H1 (cell line): ENCODE measurements at regions not wholly inside any gene's neighbourhood (a gene's known extent, or its start where the extent isn't known, plus 50 kb on each side); places are given as distances from the start of the nearest gene placed in this dataset.

Source experiments
- CTCF ChIA-PET: fragments of 300-600 bp; sonication (Branson Sonifier 250); formaldehyde crosslinking; loops from one replicate; lab custom pipeline; 2021; ENCODE audit not compliant: partially characterized antibody; lab: Charles Lee
- POLR2A ChIA-PET: fragments of 300-600 bp; sonication (Branson Sonifier 250); formaldehyde crosslinking; loops from one replicate; lab custom pipeline; 2021; ENCODE audit warnings: inconsistent platforms; ENCODE audit not compliant: partially characterized antibody; lab: Charles Lee
- DNase-seq, 2 experiments: peaks; one replicate each; pipeline versions ENCODE4 v3.0.0 to v3.0.0-alpha.2; 2010 to 2022; ENCODE audit warnings: low spot score in 2 of 2, low read depth in 1 of 2, mixed read lengths in 1 of 2
- FAIRE-seq: peaks from 2 replicates; lab custom pipeline; 2011; peaks lifted over from hg19 to GRCh38; lab: Jason Lieb, UNC
- H2AFZ ChIP-seq: 2 replicates; pipeline ENCODE4 v1.8.1; 2012; ENCODE audit warnings: low read length, inconsistent platforms
- H2AK5ac ChIP-seq: 2 replicates; pipeline ENCODE4 v1.6.1; 2013; ENCODE audit warnings: low read depth, low read length
- H2BK120ac ChIP-seq: replicated peaks from 2 replicates; pipeline ENCODE3; 2013; ENCODE audit warnings: low read depth, low read length, inconsistent platforms
- H2BK12ac ChIP-seq: 2 replicates; pipeline ENCODE4 v1.6.1; 2013; ENCODE audit warnings: low read depth, low read length
- H2BK15ac ChIP-seq: 2 replicates; pipeline ENCODE4 v1.6.1; 2013; ENCODE audit warnings: low read length
- H2BK20ac ChIP-seq: 2 replicates; pipeline ENCODE4 v1.6.1; 2013; ENCODE audit warnings: low read length
- H2BK5ac ChIP-seq: 2 replicates; pipeline ENCODE4 v1.6.1; 2013; ENCODE audit warnings: low read depth, low read length
- H3K14ac ChIP-seq: 2 replicates; pipeline ENCODE4 v1.6.1; 2013; ENCODE audit warnings: inconsistent platforms; ENCODE audit not compliant: insufficient read length
- H3K18ac ChIP-seq: 2 replicates; pipeline ENCODE4 v1.6.1; 2013; ENCODE audit warnings: low read length; ENCODE audit errors: extremely low read depth
- H3K23ac ChIP-seq: 2 replicates; pipeline ENCODE4 v1.6.1; 2013; ENCODE audit warnings: inconsistent platforms; ENCODE audit not compliant: insufficient read length
- H3K23me2 ChIP-seq: 2 replicates; pipeline ENCODE4 v1.6.1; 2013; ENCODE audit warnings: low read depth, low read length
- H3K27ac ChIP-seq: 2 replicates; pipeline ENCODE4 v1.6.1; 2011; ENCODE audit warnings: low read depth, low read length, inconsistent platforms
- H3K27me3 ChIP-seq, 4 experiments: replicated peaks in 1 of 4; 1 replicate in 1 of 4; 2 replicates in 3 of 4; pipeline versions ENCODE4 v1.6.1 to v1.8.1; 2011 to 2013; ENCODE audit warnings: low read length in 3 of 4, mild to moderate bottlenecking in 3 of 4, inconsistent platforms in 2 of 4, mixed read lengths in 2 of 4, moderate library complexity in 1 of 4; ENCODE audit not compliant: control insufficient read depth in 3 of 4, insufficient read depth in 3 of 4; ENCODE audit errors: extremely low read depth in 1 of 4
- H3K36me3 ChIP-seq, 4 experiments: 2 replicates each; pipeline versions ENCODE4 v1.6.1 to v1.8.1; 2011 to 2013; ENCODE audit warnings: mild to moderate bottlenecking in 4 of 4, low read length in 3 of 4, moderate library complexity in 2 of 4, control low read depth in 1 of 4, inconsistent platforms in 1 of 4; ENCODE audit not compliant: insufficient read depth in 4 of 4, control insufficient read depth in 2 of 4
- H3K4ac ChIP-seq: replicated peaks from 2 replicates; pipeline ENCODE3; 2013; ENCODE audit warnings: low read length, low read depth, mixed read lengths, inconsistent platforms; ENCODE audit not compliant: insufficient read length
- H3K4me1 ChIP-seq, 4 experiments: replicated peaks in 1 of 4; 1 replicate in 1 of 4; 2 replicates in 3 of 4; pipeline versions ENCODE4 v1.6.1 to v1.8.1; 2011 to 2013; ENCODE audit warnings: low read length in 3 of 4, inconsistent platforms in 2 of 4, mixed read lengths in 1 of 4; ENCODE audit not compliant: insufficient read depth in 4 of 4, control insufficient read depth in 3 of 4
- H3K4me2 ChIP-seq, 2 experiments: 2 replicates each; pipeline versions ENCODE4 v1.6.1 to v1.8.1; 2011 to 2013; ENCODE audit warnings: low read depth in 2 of 2, low read length in 2 of 2, control low read depth in 1 of 2, inconsistent platforms in 1 of 2, mild to moderate bottlenecking in 1 of 2; ENCODE audit not compliant: insufficient read depth in 1 of 2
- H3K4me3 ChIP-seq, 4 experiments: fragments of 200-600, 300-600 bp in 1 of 4; sonication (generic), shearing (Covaris generic), sonication (Bioruptor Twin) in 1 of 4; 2 replicates each; pipeline versions ENCODE4 v1.5.1 to v1.8.1; 2011 to 2016; ENCODE audit warnings: low read length in 4 of 4, low read depth in 3 of 4, control low read depth in 2 of 4, inconsistent platforms in 2 of 4, mild to moderate bottlenecking in 2 of 4, mixed read lengths in 1 of 4, moderate library complexity in 1 of 4; ENCODE audit not compliant: insufficient read depth in 2 of 4; ENCODE audit errors: extremely low read depth in 1 of 4
- H3K56ac ChIP-seq: replicated peaks from 2 replicates; pipeline ENCODE3; 2013; ENCODE audit warnings: low read depth, mild to moderate bottlenecking, mixed read lengths, low read length, inconsistent platforms; ENCODE audit not compliant: insufficient read length
- H3K79me1 ChIP-seq: 2 replicates; pipeline ENCODE4 v1.6.1; 2013; ENCODE audit warnings: low read depth, low read length, control low read depth
- H3K79me2 ChIP-seq, 2 experiments: 2 replicates each; pipeline versions ENCODE4 v1.6.1 to v1.8.1; 2012 to 2013; ENCODE audit warnings: low read length in 2 of 2, mild to moderate bottlenecking in 2 of 2, inconsistent platforms in 1 of 2; ENCODE audit not compliant: insufficient read depth in 2 of 2, control insufficient read depth in 1 of 2
- H3K9ac ChIP-seq, 4 experiments: replicated peaks in 1 of 4; 1 replicate in 1 of 4; 2 replicates in 3 of 4; pipeline versions ENCODE4 v1.6.1 to v1.8.1; 2011 to 2013; ENCODE audit warnings: low read depth in 3 of 4, low read length in 3 of 4, control low read depth in 2 of 4, mild to moderate bottlenecking in 2 of 4, moderate library complexity in 2 of 4, inconsistent platforms in 1 of 4; ENCODE audit errors: extremely low read depth in 1 of 4
- H3K9me3 ChIP-seq, 2 experiments: 2 replicates each; pipeline versions ENCODE4 v1.6.1 to v1.8.1; 2012 to 2013; ENCODE audit warnings: mild to moderate bottlenecking in 2 of 2, moderate library complexity in 2 of 2, control low read depth in 1 of 2, inconsistent platforms in 1 of 2, low read depth in 1 of 2, low read length in 1 of 2, mixed read lengths in 1 of 2; ENCODE audit not compliant: insufficient read depth in 2 of 2
- H4K20me1 ChIP-seq, 2 experiments: replicated peaks in 1 of 2; 2 replicates each; pipeline versions ENCODE3 to v1.8.1; 2011 to 2013; ENCODE audit warnings: inconsistent platforms in 2 of 2, low read length in 2 of 2, mild to moderate bottlenecking in 1 of 2; ENCODE audit not compliant: insufficient read depth in 2 of 2, control insufficient read depth in 1 of 2
- H4K5ac ChIP-seq: 2 replicates; pipeline ENCODE4 v1.6.1; 2013; ENCODE audit warnings: low read length, low read depth, mixed read lengths, inconsistent platforms; ENCODE audit not compliant: insufficient read length
- H4K8ac ChIP-seq: 2 replicates; pipeline ENCODE4 v1.8.0; 2013; ENCODE audit warnings: mild to moderate bottlenecking, moderate library complexity, low read length, inconsistent platforms; ENCODE audit not compliant: insufficient read depth; ENCODE audit errors: extremely low read depth
- H4K91ac ChIP-seq: replicated peaks from 2 replicates; pipeline ENCODE3; 2013; ENCODE audit warnings: low read length, mixed read lengths, inconsistent platforms; ENCODE audit not compliant: insufficient read length
- ASH2L ChIP-seq: fragments of 200-600, 300-600 bp; sonication (generic); IDR thresholded peaks from one replicate; pipeline ENCODE4 v1.7.1; 2017; ENCODE audit warnings: low read length
- KDM1A ChIP-seq: fragments of 200-600, 300-600 bp; sonication (generic); IDR thresholded peaks from 2 replicates; pipeline ENCODE4 v1.7.1; 2016; ENCODE audit warnings: mild to moderate bottlenecking, low read length, borderline replicate concordance
- RBBP5 ChIP-seq: IDR thresholded peaks from 2 replicates; pipeline ENCODE4 v1.7.1; 2012; ENCODE audit warnings: low read depth, mild to moderate bottlenecking, inconsistent platforms, low read length, moderate library complexity, borderline replicate concordance
- RNF2 ChIP-seq: fragments of 200-900, 300-1000 bp; sonication (generic); IDR thresholded peaks from 2 replicates; pipeline ENCODE4 v1.7.1; 2016; ENCODE audit warnings: borderline replicate concordance, low read depth, mild to moderate bottlenecking, antibody characterized with exemption, low read length; ENCODE audit not compliant: poor library complexity, severe bottlenecking; ENCODE audit errors: missing control alignments
- RXRA ChIP-seq: IDR thresholded peaks from 2 replicates; pipeline ENCODE4 v1.6.1; 2011; ENCODE audit warnings: low read depth, mild to moderate bottlenecking, low read length, moderate library complexity; ENCODE audit not compliant: insufficient read depth
- SP4 ChIP-seq: IDR thresholded peaks from 2 replicates; pipeline ENCODE4 v1.6.1; 2012; ENCODE audit warnings: low read length, inconsistent platforms
- WGBS, 2 experiments: shearing (Covaris generic) in 1 of 2; methylation state at CpG; one replicate each; pipeline versions ENCODE4 v1.1.6 to v1.1.7; 2013 to 2015; ENCODE audit warnings: low lambda C conversion rate in 2 of 2, mixed read lengths in 2 of 2, inconsistent platforms in 1 of 2, low coverage in 1 of 2, missing lambda C conversion rate in 1 of 2; ENCODE audit not compliant: insufficient replicate concordance in 2 of 2, insufficient coverage in 1 of 2, insufficient read length in 1 of 2; ENCODE audit errors: extremely low coverage in 1 of 2, missing lambda C conversion rate in 1 of 2; 5-methylcytosine and 5-hydroxymethylcytosine counted together

- H3K18ac ChIP-seq, result no peak overlapping the region
- H3K14ac ChIP-seq, result no peak overlapping the region
- H3K27me3 ChIP-seq, result no peaks in the 10 kb centered on the region
- no peak overlapping the region for H3K4me3 ChIP-seq
- H3K23me2 ChIP-seq, result no peaks in the 10 kb centered on the region
- H2BK20ac ChIP-seq, result no peak overlapping the region
- no peak overlapping the region for H3K56ac ChIP-seq
- no peak overlapping the region for H4K91ac ChIP-seq
- no peak overlapping the region for H2AK5ac ChIP-seq
- no peaks in the 10 kb centered on the region for H3K36me3 ChIP-seq
- H3K9me3 ChIP-seq, result no peaks in the 10 kb centered on the region
- H3K79me1 ChIP-seq, result no peaks in the 10 kb centered on the region
- H2BK12ac ChIP-seq, result no peak overlapping the region
- no peak overlapping the region for H4K8ac ChIP-seq
- DNase-seq (no peak), FAIRE-seq (no peak)
- no peak overlapping the region for H3K27ac ChIP-seq
- H2BK5ac ChIP-seq, result no peak overlapping the region
- no peak overlapping the region for H2BK15ac ChIP-seq
- WGBS, 2 experiments, result 94% methylated on average over 1 of the region's 1 CpG; no CpG with 5 or more reads in 1 of the 2 experiments
- no peak overlapping the region for H3K4ac ChIP-seq
- H3K4me1 ChIP-seq, result no peaks in the 10 kb centered on the region; a peak in 1 of 7 replicates
- no peaks in the 10 kb centered on the region for H3K79me2 ChIP-seq
- no peak overlapping the region for H3K9ac ChIP-seq
- POLR2A ChIA-PET, result no interaction called here
- no peaks in the 10 kb centered on the region for H4K20me1 ChIP-seq
- H2BK120ac ChIP-seq, result no peak overlapping the region
- no peak overlapping the region for H3K23ac ChIP-seq
- no peak overlapping the region for H2AFZ ChIP-seq
- H3K4me2 ChIP-seq, result no peak overlapping the region
- H4K5ac ChIP-seq, result no peak overlapping the region
- CTCF ChIA-PET, result no interaction called here
- TF ChIP-seq KDM1A (no peak), SP4 (no peak), RBBP5 (no peak), RNF2 (no peak), ASH2L (no peak), RXRA (no peak)
Measured at GRCh38 chr13:71360041-71360440, 507.0 kb downstream of the DACH1 start.
